ENCODE measurements at regions not wholly inside any gene's neighbourhood (a gene's known extent, or its start where the extent isn't known, plus 50 kb on each side); places are given as distances from the start of the nearest gene placed in this dataset.

DNA sequence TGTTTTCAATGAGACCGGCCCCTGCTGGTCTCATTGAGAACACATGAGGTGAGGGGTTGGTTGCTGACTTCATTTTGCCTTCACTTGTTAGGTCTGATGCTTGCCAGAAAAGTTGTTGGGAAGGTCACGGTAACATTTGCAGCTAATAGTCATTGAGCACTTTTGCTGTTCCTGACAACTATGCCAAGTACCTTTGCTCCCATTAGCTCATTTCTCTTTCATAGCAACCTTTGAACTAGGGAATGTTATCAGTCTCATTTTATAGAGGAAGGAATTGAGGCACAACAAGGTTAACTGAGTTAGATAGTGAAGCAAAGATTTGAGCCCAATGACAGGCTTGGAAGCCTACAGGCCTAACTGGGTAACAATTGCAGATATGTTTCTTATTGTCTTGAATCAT, 195.4 kb upstream of the LARGE1 start:
- TF ChIP-seq, protein P1, sequence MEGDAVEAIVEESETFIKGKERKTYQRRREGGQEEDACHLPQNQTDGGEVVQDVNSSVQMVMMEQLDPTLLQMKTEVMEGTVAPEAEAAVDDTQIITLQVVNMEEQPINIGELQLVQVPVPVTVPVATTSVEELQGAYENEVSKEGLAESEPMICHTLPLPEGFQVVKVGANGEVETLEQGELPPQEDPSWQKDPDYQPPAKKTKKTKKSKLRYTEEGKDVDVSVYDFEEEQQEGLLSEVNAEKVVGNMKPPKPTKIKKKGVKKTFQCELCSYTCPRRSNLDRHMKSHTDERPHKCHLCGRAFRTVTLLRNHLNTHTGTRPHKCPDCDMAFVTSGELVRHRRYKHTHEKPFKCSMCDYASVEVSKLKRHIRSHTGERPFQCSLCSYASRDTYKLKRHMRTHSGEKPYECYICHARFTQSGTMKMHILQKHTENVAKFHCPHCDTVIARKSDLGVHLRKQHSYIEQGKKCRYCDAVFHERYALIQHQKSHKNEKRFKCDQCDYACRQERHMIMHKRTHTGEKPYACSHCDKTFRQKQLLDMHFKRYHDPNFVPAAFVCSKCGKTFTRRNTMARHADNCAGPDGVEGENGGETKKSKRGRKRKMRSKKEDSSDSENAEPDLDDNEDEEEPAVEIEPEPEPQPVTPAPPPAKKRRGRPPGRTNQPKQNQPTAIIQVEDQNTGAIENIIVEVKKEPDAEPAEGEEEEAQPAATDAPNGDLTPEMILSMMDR (IDR thresholded peaks at IDR 0.05; ENCODE audit: low read depth, low read length), result no peak
- TF ChIP-seq, protein P2, sequence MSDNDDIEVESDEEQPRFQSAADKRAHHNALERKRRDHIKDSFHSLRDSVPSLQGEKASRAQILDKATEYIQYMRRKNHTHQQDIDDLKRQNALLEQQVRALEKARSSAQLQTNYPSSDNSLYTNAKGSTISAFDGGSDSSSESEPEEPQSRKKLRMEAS (IDR thresholded peaks at IDR 0.05; ENCODE audit: low read depth, low read length), result no peak
